Esophagus squamous epithelium (tissue), 5 donors: ENCODE measurements at regions not wholly inside any gene's neighbourhood (a gene's known extent, or its start where the extent isn't known, plus 50 kb on each side); places are given as distances from the start of the nearest gene placed in this dataset.

Experiments
- DNase-seq: peaks from one replicate; lab custom pipeline; 2025; lab: John Stamatoyannopoulos, UW
- H3K27ac ChIP-seq, 4 donors: fragments of 200-600 bp; sonication (generic); one replicate each; pipeline ENCODE4 v1.5.1; 2016 to 2019; ENCODE audit warnings: mild to moderate bottlenecking in 1 of 4
- H3K27me3 ChIP-seq, 4 donors: fragments of 200-600 bp; sonication (generic); 1 replicate in 3 of 4; 2 replicates in 1 of 4; pipeline versions ENCODE4 v1.5.1 to v1.6.0; 2017 to 2021; ENCODE audit warnings: antibody characterized with exemption in 1 of 4
- H3K36me3 ChIP-seq, 3 donors: fragments of 200-600 bp; sonication (generic); one replicate each; pipeline ENCODE4 v1.5.1; 2016 to 2019
- H3K4me1 ChIP-seq, 3 donors: fragments of 200-600 bp; sonication (generic); one replicate each; pipeline ENCODE4 v1.5.1; 2017 to 2019
- H3K4me3 ChIP-seq, 4 donors: fragments of 200-600 bp; sonication (generic); 1 replicate in 3 of 4; 2 replicates in 1 of 4; pipeline ENCODE4 v1.5.1; 2016 to 2019; ENCODE audit warnings: mild to moderate bottlenecking in 2 of 4, moderate library complexity in 1 of 4
- H3K9me3 ChIP-seq, 3 donors: fragments of 200-600 bp; sonication (generic); one replicate each; pipeline ENCODE4 v1.5.1; 2016 to 2019
- CTCF ChIP-seq, 6 experiments: fragments of 450-650 bp in 4 of 6; fragments of 200-600 bp in 2 of 6; sonication (generic) in 2 of 6; IDR thresholded peaks; one replicate each; pipeline ENCODE4 v1.5.1; 2016 to 2019; ENCODE audit warnings: antibody characterized with exemption in 6 of 6, mild to moderate bottlenecking in 4 of 6, moderate library complexity in 4 of 6
- POLR2A ChIP-seq, 4 donors: fragments of 450-650 bp; IDR thresholded peaks; one replicate each; pipeline ENCODE4 v1.6.1; 2017; ENCODE audit warnings: antibody characterized with exemption in 4 of 4, mild to moderate bottlenecking in 4 of 4, moderate library complexity in 3 of 4
- WGBS, 2 donors: methylation state at CpG; one replicate each; pipeline ENCODE4 v1.1.5; 2018; 5-methylcytosine and 5-hydroxymethylcytosine counted together
- intact Hi-C: fragments of 100-400 bp; cut with DNase I; formaldehyde crosslinking; loops from one replicate; pipeline ENCODE4 v1.15.0; 2022
- donor health status: DM: yes; HTN: yes; CAD: no.

GRCh38 chr6:94736236-94736635 lies 841.1 kb upstream of the MANEA start:
- H3K4me1 ChIP-seq, result no peaks in the 10 kb centered on the region
- H3K27ac ChIP-seq, result no peak overlapping the region
- H3K36me3 ChIP-seq, result no peaks in the 10 kb centered on the region
- DNase-seq, result no peak
- no peak overlapping the region for H3K4me3 ChIP-seq
- peaks cover 0 to 3% (median 0%) of the 10 kb centered on the region in 3 donors for H3K9me3 ChIP-seq
- intact Hi-C loops, result no loop called here
- WGBS, 2 donors, result 100% methylated on average over 1 of the region's 2 CpGs; no CpG with 5 or more reads in 1 of the 2 donors
- H3K27me3 ChIP-seq, result no peaks in the 10 kb centered on the region
- no peak for TF ChIP-seq POLR2A (IDR thresholded peaks at IDR 0.05)
- no peak for TF ChIP-seq CTCF (IDR thresholded peaks at IDR 0.05)

DNA sequence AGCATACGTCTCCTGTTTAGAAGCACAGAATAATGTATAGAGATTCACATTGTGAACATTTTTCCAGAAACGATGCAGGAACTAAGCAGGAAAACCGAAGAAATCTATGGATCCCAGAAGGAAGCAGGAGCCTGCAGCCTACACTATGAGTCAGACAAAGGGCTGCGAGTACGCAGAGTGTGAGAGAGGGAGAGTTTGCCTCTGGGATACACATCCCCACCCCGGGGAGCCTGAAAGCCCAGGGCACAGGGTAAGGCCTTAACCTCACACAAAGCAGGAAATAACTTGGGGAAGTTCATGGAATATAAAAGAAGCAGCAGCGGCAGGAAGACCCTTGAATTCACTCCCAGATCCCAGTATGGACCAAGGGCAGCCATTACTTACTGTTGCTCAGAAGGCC lies 842.1 kb upstream of the MANEA start:
- WGBS, 2 donors, result 54 to 70% methylated on average over 7 of the region's 7 CpGs
- Histone ChIP-seq H3K9me3 (no peaks in the 10 kb centered on the region), H3K27ac (no peak overlapping the region), H3K36me3 (no peaks in the 10 kb centered on the region), H3K4me3 (no peak overlapping the region), H3K27me3 (no peaks in the 10 kb centered on the region), H3K4me1 (no peaks in the 10 kb centered on the region)
- no peak for DNase-seq
- TF ChIP-seq CTCF (IDR thresholded peaks at IDR 0.05) (no peak), POLR2A (IDR thresholded peaks at IDR 0.05) (no peak)
- intact Hi-C loops, result no loop called here

DNA sequence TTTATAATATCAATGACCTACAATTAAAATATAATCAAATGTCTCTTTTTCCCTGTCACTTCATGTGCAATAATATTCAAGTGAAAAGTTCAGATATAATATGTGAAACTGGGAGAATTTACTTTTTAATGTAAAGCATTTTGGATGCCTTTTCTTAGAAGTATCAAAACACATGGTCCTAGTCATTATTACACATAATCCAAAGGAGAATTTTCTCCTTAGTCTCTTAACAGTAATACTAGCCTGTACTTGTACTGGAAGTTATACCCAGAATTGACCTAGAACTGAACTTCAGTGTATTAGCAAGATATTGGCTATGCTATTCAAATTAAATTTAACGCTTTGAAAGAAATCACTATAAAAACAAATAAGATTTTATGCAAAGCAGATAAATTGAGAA lies 842.6 kb upstream of the MANEA start:
- no peak for TF ChIP-seq POLR2A (IDR thresholded peaks at IDR 0.05)
- no peak for TF ChIP-seq CTCF (IDR thresholded peaks at IDR 0.05)
- no peak for DNase-seq
- intact Hi-C loops, result no loop called here
- Histone ChIP-seq H3K9me3 (no peaks in the 10 kb centered on the region), H3K4me1 (no peaks in the 10 kb centered on the region), H3K27me3 (no peaks in the 10 kb centered on the region), H3K4me3 (no peak overlapping the region), H3K27ac (no peak overlapping the region), H3K36me3 (no peaks in the 10 kb centered on the region)
- WGBS, 2 donors, result 33 to 68% methylated on average over 1 of the region's 1 CpG

DNA sequence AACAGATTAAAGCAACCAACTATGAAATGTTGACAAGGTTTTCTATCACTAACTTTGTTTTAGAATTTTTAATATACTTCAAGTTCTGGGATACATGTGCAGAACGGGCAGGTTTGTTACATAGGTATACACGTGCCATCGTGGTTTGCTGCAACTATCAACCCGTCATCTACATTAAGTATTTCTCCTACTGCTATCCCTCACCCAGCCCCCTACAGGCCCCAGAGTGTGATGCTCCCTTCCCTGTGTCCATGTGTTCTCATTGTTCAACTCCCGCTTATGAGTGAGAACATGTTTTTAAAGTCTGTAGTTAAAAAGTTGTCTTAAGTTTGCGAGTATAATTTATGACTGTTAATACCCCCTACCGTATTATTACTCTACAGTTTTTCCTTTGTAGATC lies 844.3 kb upstream of the MANEA start:
- Histone ChIP-seq H3K4me1 (no peaks in the 10 kb centered on the region), H3K27me3 (no peaks in the 10 kb centered on the region), H3K9me3 (no peaks in the 10 kb centered on the region), H3K4me3 (no peak overlapping the region), H3K27ac (no peak overlapping the region), H3K36me3 (no peaks in the 10 kb centered on the region)
- no peak for TF ChIP-seq POLR2A (IDR thresholded peaks at IDR 0.05)
- TF ChIP-seq CTCF (IDR thresholded peaks at IDR 0.05), result no peak
- WGBS, 2 donors, result 83 to 88% methylated on average over 7 of the region's 7 CpGs
- no peak for DNase-seq
- intact Hi-C loops, result no loop called here

DNA sequence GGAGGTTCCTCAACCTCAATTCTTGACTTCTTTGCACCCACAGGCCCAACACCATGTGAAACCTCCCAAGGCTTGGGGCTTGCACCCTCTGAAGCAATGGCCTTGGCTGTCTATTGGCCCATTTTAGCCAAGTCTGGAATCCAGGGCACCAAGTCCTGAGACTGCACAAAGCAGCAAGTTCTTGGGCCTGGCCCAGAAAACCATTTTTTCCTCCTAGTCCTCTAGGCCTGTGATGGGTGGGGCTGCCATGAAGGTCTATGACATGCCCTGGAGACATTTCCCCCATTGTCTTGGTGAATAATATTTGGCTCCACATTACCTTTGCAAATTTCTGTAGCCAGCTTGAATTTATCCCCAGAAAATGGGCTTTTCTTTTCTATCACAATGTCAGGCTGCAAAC lies 849.6 kb upstream of the MANEA start:
- Histone ChIP-seq H3K36me3 (no peaks in the 10 kb centered on the region), H3K27ac (no peak overlapping the region), H3K4me1 (no peaks in the 10 kb centered on the region), H3K9me3 (peaks cover 0 to 14% (median 6%) of the 10 kb centered on the region in 3 donors), H3K27me3 (no peaks in the 10 kb centered on the region), H3K4me3 (no peak overlapping the region)
- TF ChIP-seq CTCF (IDR thresholded peaks at IDR 0.05), result no peak
- no peak for TF ChIP-seq POLR2A (IDR thresholded peaks at IDR 0.05)
- DNase-seq, result no peak
- intact Hi-C loops, result no loop called here
